ENCODE measurements at regions not wholly inside any gene's neighbourhood (a gene's known extent, or its start where the extent isn't known, plus 50 kb on each side); places are given as distances from the start of the nearest gene placed in this dataset.

DNA sequence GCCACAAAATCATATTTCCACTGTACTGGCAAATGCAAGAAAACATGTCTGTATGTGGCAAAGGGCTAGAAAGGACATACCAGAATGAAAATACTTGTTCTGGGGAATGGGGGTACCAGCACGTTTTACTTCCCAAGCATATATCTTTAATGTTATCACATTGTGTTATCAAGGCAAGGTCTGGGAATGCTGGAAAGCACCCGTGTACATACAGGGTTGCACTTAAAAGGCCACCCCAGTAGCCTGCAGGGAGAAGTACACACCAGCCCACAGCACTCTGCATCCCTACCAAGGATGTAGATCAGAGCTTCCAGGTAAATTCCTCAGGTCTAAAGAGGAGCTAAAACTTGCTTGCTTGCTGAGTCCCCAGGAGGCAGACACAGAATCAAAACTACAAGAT lies 381.8 kb downstream of the RRAGC start:
- Histone ChIP-seq H3K27me3 (peaks cover 0 to 6% of the 10 kb centered on the region in 2 donors), H3K36me3 (no peaks in the 10 kb centered on the region), H3K4me3 (no peak overlapping the region), H3K4me1 (peaks cover 0 to 8% (median 4%) of the 10 kb centered on the region in 4 donors), H3K9me3 (no peaks in the 10 kb centered on the region), H3K27ac (no peak overlapping the region)
- TF ChIP-seq POLR2A (IDR thresholded peaks at IDR 0.05): no peak
- TF ChIP-seq, protein P1, sequence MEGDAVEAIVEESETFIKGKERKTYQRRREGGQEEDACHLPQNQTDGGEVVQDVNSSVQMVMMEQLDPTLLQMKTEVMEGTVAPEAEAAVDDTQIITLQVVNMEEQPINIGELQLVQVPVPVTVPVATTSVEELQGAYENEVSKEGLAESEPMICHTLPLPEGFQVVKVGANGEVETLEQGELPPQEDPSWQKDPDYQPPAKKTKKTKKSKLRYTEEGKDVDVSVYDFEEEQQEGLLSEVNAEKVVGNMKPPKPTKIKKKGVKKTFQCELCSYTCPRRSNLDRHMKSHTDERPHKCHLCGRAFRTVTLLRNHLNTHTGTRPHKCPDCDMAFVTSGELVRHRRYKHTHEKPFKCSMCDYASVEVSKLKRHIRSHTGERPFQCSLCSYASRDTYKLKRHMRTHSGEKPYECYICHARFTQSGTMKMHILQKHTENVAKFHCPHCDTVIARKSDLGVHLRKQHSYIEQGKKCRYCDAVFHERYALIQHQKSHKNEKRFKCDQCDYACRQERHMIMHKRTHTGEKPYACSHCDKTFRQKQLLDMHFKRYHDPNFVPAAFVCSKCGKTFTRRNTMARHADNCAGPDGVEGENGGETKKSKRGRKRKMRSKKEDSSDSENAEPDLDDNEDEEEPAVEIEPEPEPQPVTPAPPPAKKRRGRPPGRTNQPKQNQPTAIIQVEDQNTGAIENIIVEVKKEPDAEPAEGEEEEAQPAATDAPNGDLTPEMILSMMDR (IDR thresholded peaks at IDR 0.05): no peak
- DNase-seq: no peak

GRCh38 chr1:38476850-38477178 lies 382.8 kb downstream of the RRAGC start:
- TF ChIP-seq POLR2A (IDR thresholded peaks at IDR 0.05): no peak
- TF ChIP-seq, protein P1 (IDR thresholded peaks at IDR 0.05): no peak
- Histone ChIP-seq H3K27me3 (peaks cover 0 to 6% of the 10 kb centered on the region in 2 donors), H3K9me3 (no peaks in the 10 kb centered on the region), H3K27ac (peak overlapping the region in 2 of 4 donors; percentile 87 to 91), H3K4me1 (peaks cover 0 to 8% (median 4%) of the 10 kb centered on the region in 4 donors), H3K36me3 (no peaks in the 10 kb centered on the region), H3K4me3 (peak overlapping the region in 2 of 4 donors; percentile 25 to 38)
- DNase-seq: no peak

DNA sequence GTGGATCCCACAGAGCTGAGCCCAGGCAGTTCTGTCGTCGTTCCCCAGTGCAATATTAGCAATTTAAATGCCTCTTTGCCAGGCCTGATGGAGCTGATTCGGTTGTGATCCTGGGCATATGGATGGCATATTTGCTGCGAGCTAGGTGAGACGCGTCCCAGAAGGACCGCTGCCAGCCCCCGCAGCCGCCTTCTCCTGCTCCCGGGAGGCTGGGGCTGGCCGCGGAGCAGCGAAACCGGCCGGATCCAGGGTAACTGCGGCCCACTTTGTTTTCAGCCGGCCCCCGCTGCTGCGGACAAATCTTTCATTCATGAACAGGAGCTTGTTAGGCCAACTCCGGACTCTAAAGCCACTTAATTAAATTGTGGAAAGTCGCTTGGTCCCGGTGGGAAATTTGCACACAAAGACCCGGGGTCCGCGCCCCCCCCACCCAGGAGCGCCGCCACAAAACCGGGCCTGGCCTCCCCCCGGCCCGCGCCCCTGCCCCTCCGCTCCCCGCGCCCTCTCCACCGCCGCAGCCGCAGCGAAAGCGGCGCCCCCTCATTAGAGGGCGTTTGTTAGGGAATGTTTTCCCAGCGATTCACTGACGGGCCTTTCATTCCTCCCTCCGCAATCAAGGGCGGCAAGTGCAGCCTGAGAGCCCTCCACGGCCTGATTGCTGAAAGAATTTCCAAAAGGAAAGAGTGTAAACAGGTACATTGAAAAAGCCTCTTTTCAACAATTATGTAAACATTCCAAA lies 383.3 kb downstream of the RRAGC start:
- H3K27me3 ChIP-seq: peaks cover 0 to 6% of the 10 kb centered on the region in 2 donors
- no peaks in the 10 kb centered on the region for H3K9me3 ChIP-seq
- peak overlapping the region in 3 of 4 donors; percentile 8 to 91 (median 87) for H3K27ac ChIP-seq
- TF ChIP-seq, protein P1 (IDR thresholded peaks at IDR 0.05): no peak
- no peak for TF ChIP-seq POLR2A (IDR thresholded peaks at IDR 0.05)
- peak overlapping the region in 3 of 4 donors; percentile 25 to 38 (median 26) for H3K4me3 ChIP-seq
- H3K4me1 ChIP-seq: peaks cover 0 to 8% (median 4%) of the 10 kb centered on the region in 4 donors
- H3K36me3 ChIP-seq: no peaks in the 10 kb centered on the region
- DNase-seq: no peak

DNA sequence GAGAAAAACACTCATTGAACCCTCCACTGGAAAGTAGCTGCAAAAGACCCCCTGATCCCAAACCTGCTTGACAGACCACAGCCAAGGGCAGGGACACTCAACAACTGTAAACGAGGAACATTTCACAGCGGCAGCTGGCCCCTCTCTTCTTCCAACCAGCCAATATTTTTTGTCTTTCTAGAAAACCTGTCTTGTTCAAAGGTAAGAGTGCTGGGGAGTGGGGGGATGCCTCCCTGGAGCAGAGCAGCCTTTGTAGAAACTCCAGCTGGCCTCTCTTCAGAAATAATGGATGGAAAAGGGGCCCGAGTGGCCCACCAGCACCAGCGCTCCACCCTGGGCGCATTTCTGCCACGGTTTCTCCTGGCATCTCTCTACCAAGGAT lies 384.0 kb downstream of the RRAGC start:
- H3K4me3 ChIP-seq: peak overlapping the region in 3 of 4 donors; percentile 25 to 38 (median 26)

DNA sequence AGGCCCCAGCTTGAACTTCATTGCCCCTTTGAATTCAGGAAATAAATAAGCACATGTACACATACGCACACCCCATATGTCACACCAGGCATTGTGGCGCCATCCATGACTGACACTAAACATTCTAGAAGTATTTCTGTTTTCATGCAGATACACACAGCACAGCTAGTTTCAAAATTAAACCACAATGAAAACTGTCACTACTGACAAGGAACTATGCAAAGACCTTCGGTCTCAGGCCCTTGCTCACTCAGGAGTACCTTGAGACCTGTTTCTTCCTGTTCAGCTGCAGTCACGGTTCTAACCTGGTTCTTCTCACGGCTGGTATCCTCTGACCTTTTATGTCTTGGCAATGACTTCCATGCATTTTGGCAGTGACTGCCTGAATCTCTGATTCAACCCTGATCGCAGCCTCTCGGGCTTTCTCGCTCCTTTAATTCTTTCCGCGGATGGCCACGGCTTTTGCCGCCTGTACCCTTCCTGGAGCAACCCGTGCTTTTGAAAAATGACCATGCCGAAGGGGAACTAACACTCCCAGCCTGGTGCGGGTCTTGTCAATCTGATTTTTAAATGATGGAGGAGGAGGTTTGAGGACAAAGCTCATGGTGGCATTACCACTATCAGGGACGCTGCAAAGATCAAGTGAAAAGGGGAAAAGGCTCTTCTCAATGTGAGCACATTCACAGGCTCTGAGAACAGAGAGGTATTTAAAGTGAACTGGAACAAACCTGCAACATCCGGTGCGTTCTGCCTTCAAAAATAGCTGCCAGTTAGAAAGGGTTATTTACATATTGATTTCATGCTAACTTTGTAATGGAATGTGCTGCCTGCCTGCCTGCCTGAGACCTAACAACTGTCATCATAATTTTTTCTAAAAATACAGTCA lies 384.6 kb downstream of the RRAGC start:
- no peaks in the 10 kb centered on the region for H3K36me3 ChIP-seq
- TF ChIP-seq POLR2A (IDR thresholded peaks at IDR 0.05): no peak
- TF ChIP-seq, protein P1 (IDR thresholded peaks at IDR 0.05): no peak
- H3K9me3 ChIP-seq: no peaks in the 10 kb centered on the region
- peaks cover 0 to 6% of the 10 kb centered on the region in 2 donors for H3K27me3 ChIP-seq
- H3K27ac ChIP-seq: peak overlapping the region in 2 of 4 donors; percentile 87 to 91
- peaks cover 0 to 8% (median 4%) of the 10 kb centered on the region in 4 donors for H3K4me1 ChIP-seq
- H3K4me3 ChIP-seq: peak overlapping the region in 2 of 4 donors; percentile 25 to 38
- DNase-seq: peak in 2 of 3 donors; percentile 78 to 80

More for the DNA sequence above, 384.0 kb downstream of the RRAGC start:
- TF ChIP-seq, protein P1 (IDR thresholded peaks at IDR 0.05): no peak
- no peak for TF ChIP-seq POLR2A (IDR thresholded peaks at IDR 0.05)
- Histone ChIP-seq H3K36me3 (no peaks in the 10 kb centered on the region), H3K4me1 (peaks cover 0 to 8% (median 4%) of the 10 kb centered on the region in 4 donors), H3K9me3 (no peaks in the 10 kb centered on the region), H3K27ac (peak overlapping the region in 3 of 4 donors; percentile 8 to 91 (median 87)), H3K27me3 (peaks cover 0 to 6% of the 10 kb centered on the region in 2 donors)
- no peak for DNase-seq
